Fibroblast of pulmonary artery (primary cell): ENCODE measurements at regions not wholly inside any gene's neighbourhood (a gene's known extent, or its start where the extent isn't known, plus 50 kb on each side); places are given as distances from the start of the nearest gene placed in this dataset.

ENCODE experiments used
- DNase-seq: peaks from one replicate; pipeline ENCODE4 v3.0.0-alpha.2; 2010; ENCODE audit warnings: low read depth
- H3K4me3 ChIP-seq: replicated peaks from 2 replicates; pipeline ENCODE4 v1.5.1; 2011; ENCODE audit warnings: low read depth, mild to moderate bottlenecking, control low read depth, low read length, moderate library complexity
- CTCF ChIP-seq: IDR thresholded peaks from 2 replicates; pipeline ENCODE4 v1.5.1; 2011; ENCODE audit warnings: mild to moderate bottlenecking, control low read depth, low read length, inconsistent platforms; ENCODE audit errors: missing control alignments

GRCh38 chr6:54440549-54440948 is 132.3 kb downstream of the TINAG start:
- no peak for TF ChIP-seq CTCF
- H3K4me3 ChIP-seq = no peak overlapping the region
- DNase-seq = no peak

GRCh38 chr6:54441020-54441419 is 132.8 kb downstream of the TINAG start:
- no peak for DNase-seq
- no peak overlapping the region for H3K4me3 ChIP-seq
- no peak for TF ChIP-seq CTCF

GRCh38 chr6:54441687-54442248 is 133.5 kb downstream of the TINAG start:
- no peak overlapping the region for H3K4me3 ChIP-seq
- no peak for TF ChIP-seq CTCF
- DNase-seq = no peak

- no peak overlapping the region for H3K4me3 ChIP-seq
- no peak for DNase-seq
- no peak for TF ChIP-seq CTCF
These were observed 137.0 kb downstream of the TINAG start for GRCh38 chr6:54445207-54445606.

GRCh38 chr6:54448617-54449016 is 140.4 kb downstream of the TINAG start:
- no peak for TF ChIP-seq CTCF
- no peak overlapping the region for H3K4me3 ChIP-seq
- no peak for DNase-seq

GRCh38 chr6:54451516-54451915 is 143.3 kb downstream of the TINAG start:
- H3K4me3 ChIP-seq = no peak overlapping the region
- DNase-seq = no peak
- no peak for TF ChIP-seq CTCF

- H3K4me3 ChIP-seq = no peak overlapping the region
- no peak for TF ChIP-seq CTCF
- DNase-seq = no peak
These were observed 155.2 kb downstream of the TINAG start for GRCh38 chr6:54463354-54464024.
